ENCODE measurements at regions not wholly inside any gene's neighbourhood (a gene's known extent, or its start where the extent isn't known, plus 50 kb on each side); places are given as distances from the start of the nearest gene placed in this dataset.

- H2AFZ ChIP-seq (ENCODE audit: low read depth, low read length) = no peak overlapping the region
- no TSS peak for BruUV-seq (replicated peaks)
- dilution Hi-C loops (cut with MboI; ENCODE audit: extremely low pct_ligation_motif_present, low sequenced_read_pairs) (no loop called here), intact Hi-C loops (cut with micrococcal nuclease) (no loop called here)
- H3K4me2 ChIP-seq (ENCODE audit: insufficient read depth, low read length) = no peak overlapping the region
- H3K9me3 ChIP-seq (replicated peaks; ENCODE audit: control insufficient read depth, insufficient read depth, low read length) = no peaks in the 10 kb centered on the region
- H3K27me3 ChIP-seq (ENCODE audit: control insufficient read depth in 2 of 2, insufficient read depth in 2 of 2, low read length in 2 of 2) = no peaks in the 10 kb centered on the region
- TF ChIP-seq CTCF (IDR thresholded peaks at IDR 0.05; ENCODE audit: extremely low read depth in 1 of 2, insufficient read depth in 1 of 2, low read depth in 1 of 2, low read length in 2 of 2) (no peak), POLR2A (IDR thresholded peaks at IDR 0.05; ENCODE audit: low read depth, low read length) (no peak), FOS (IDR thresholded peaks at IDR 0.05; ENCODE audit: borderline replicate concordance, insufficient read depth, low read length) (no peak), MYC (IDR thresholded peaks at IDR 0.05; ENCODE audit: low read depth, low read length) (no peak), POLR2AphosphoS5 (IDR thresholded peaks at IDR 0.05; ENCODE audit: insufficient read depth, low read depth, low read length) (no peak), GATA2 (IDR thresholded peaks at IDR 0.05; ENCODE audit: insufficient read depth, insufficient read length, low read depth, low read length) (no peak), JUN (IDR thresholded peaks at IDR 0.05; ENCODE audit: borderline replicate concordance, insufficient read depth, insufficient read length, low read depth) (no peak), EZH2 (IDR thresholded peaks at IDR 0.05; ENCODE audit: borderline replicate concordance, low read depth, low read length, severe bottlenecking) (no peak)
- TF ChIP-seq, protein P1, sequence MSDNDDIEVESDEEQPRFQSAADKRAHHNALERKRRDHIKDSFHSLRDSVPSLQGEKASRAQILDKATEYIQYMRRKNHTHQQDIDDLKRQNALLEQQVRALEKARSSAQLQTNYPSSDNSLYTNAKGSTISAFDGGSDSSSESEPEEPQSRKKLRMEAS (IDR thresholded peaks at IDR 0.05; ENCODE audit: insufficient read depth, insufficient read length) = no peak
- H3K9ac ChIP-seq (replicated peaks; ENCODE audit: extremely low read depth, insufficient read depth, low read length) = no peak overlapping the region
- no peaks in the 10 kb centered on the region for H3K9me1 ChIP-seq (replicated peaks; ENCODE audit: control insufficient read depth, extremely low read depth, insufficient read depth, low read length)
- ChIA-PET POLR2A (no interaction called here), CTCF (interaction anchor here (1.5 kb wide), 1 partner anchor 15 kb away, joined by 4 read pairs; no protein-coding TSS in a partner anchor)
- H3K36me3 ChIP-seq (ENCODE audit: control insufficient read depth in 2 of 2, extremely low read depth in 1 of 2, insufficient read depth in 2 of 2, low read length in 2 of 2) = no peaks in the 10 kb centered on the region
- no peak overlapping the region for H3K27ac ChIP-seq (ENCODE audit: insufficient read depth, low read depth, low read length)
- no peak overlapping the region for H3K4me3 ChIP-seq (replicated peaks in 1 of 3; ENCODE audit: insufficient read depth in 1 of 3, low read depth in 1 of 3, low read length in 3 of 3)
- DNase-seq (ENCODE audit: low read depth, low spot score) = no peak
- no peak for FAIRE-seq
- no peaks in the 10 kb centered on the region for H4K20me1 ChIP-seq (replicated peaks; ENCODE audit: control insufficient read depth, extremely low read depth, insufficient read depth, low read length)
- H3K79me2 ChIP-seq (ENCODE audit: control insufficient read depth, insufficient read depth, low read length) = no peaks in the 10 kb centered on the region
- H3K4me1 ChIP-seq (ENCODE audit: control insufficient read depth, extremely low read depth, insufficient read depth, low read length) = no peaks in the 10 kb centered on the region
These were observed 57.3 kb downstream of the MED10 start for GRCh38 chr5:6321078-6321477.
